ENCODE measurements at regions not wholly inside any gene's neighbourhood (a gene's known extent, or its start where the extent isn't known, plus 50 kb on each side); places are given as distances from the start of the nearest gene placed in this dataset.

DNA sequence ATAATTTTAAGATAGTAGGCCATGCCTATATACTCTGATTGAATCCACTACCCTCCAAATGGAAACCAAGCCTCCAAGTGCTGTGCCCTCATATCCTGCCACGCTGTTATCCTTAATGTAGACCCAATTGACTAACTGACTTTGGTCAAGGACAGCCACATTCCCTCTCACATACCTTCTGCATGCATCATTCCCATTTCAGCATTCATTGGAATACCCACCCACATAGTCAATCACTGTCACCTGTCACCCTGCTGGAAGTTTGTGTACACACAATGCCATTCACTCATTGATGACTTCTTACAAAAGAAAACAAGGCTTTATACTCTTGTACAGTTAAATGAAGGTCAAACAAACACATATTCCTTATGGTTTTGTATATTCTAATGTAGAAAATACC lies 221.1 kb upstream of the PBX1 start:
- peaks cover 0 to 6% of the 10 kb centered on the region in 2 experiments; a peak in 2 of 4 replicates for H3K4me1 Mint-ChIP-seq
- Histone ChIP-seq H3K27me3 (ENCODE audit: insufficient read depth, low read length) (no peaks in the 10 kb centered on the region), H3K79me2 (ENCODE audit: insufficient read depth, low read length) (no peaks in the 10 kb centered on the region), H3K56ac (ENCODE audit: insufficient read length, low read depth, low read length) (no peak overlapping the region), H4K20me1 (ENCODE audit: control insufficient read depth, insufficient read depth, insufficient read length) (no peaks in the 10 kb centered on the region), H3K23me2 (ENCODE audit: insufficient read length, low read depth, low read length, poor library complexity, severe bottlenecking) (no peaks in the 10 kb centered on the region), H3K4ac (ENCODE audit: low read depth, low read length) (no peak overlapping the region), H3K4me2 (ENCODE audit: insufficient read depth, insufficient read length, low read length) (no peak overlapping the region), H2AFZ (ENCODE audit: low read length) (no peak overlapping the region), H2BK12ac (ENCODE audit: insufficient read length, low read depth, low read length) (no peak overlapping the region), H3K4me1 (ENCODE audit: insufficient read depth, low read length) (no peaks in the 10 kb centered on the region), H4K91ac (ENCODE audit: insufficient read length, low read depth, low read length) (no peak overlapping the region), H2BK5ac (ENCODE audit: insufficient read length, low read length) (no peak overlapping the region), H4K8ac (replicated peaks; ENCODE audit: insufficient read length, low read depth, low read length) (no peak overlapping the region), H2AK5ac (ENCODE audit: insufficient read length, low read length) (no peak overlapping the region), H2BK20ac (ENCODE audit: low read depth, low read length, poor library complexity, severe bottlenecking) (no peak overlapping the region), H3K18ac (ENCODE audit: insufficient read length, low read depth, low read length) (no peak overlapping the region), H2BK15ac (ENCODE audit: low read depth, low read length) (no peak overlapping the region), H3K9ac (ENCODE audit: extremely low read depth, insufficient read length, low read length) (no peak overlapping the region), H3K14ac (ENCODE audit: insufficient read depth, low read length) (no peak overlapping the region), H3K23ac (ENCODE audit: insufficient read length, low read depth, low read length) (no peak overlapping the region), H3K79me1 (ENCODE audit: insufficient read depth, low read depth, low read length, poor library complexity, severe bottlenecking) (no peaks in the 10 kb centered on the region), H3K27ac (ENCODE audit: insufficient read length, low read depth, low read length) (no peak overlapping the region), H4K5ac (ENCODE audit: insufficient read length, low read depth, low read length) (no peak overlapping the region), H2BK120ac (ENCODE audit: low read depth, low read length, poor library complexity, severe bottlenecking) (no peak overlapping the region), H3T11ph (ENCODE audit: low read length) (no peak overlapping the region), H3K9me3 (ENCODE audit: control insufficient read depth, low read depth, low read length) (no peaks in the 10 kb centered on the region)
- no peak overlapping the region for H3K4me3 Mint-ChIP-seq
- no CpG with 5 or more reads among the region's 1 CpG for WGBS (ENCODE audit: extremely low coverage, insufficient read length, low lambda C conversion rate)
- H3K36me3 Mint-ChIP-seq (ENCODE audit: insufficient read depth in 1 of 3, low read depth in 3 of 3) = peaks cover 2 to 7% (median 3%) of the 10 kb centered on the region in 3 experiments; a peak in 6 of 7 replicates
- DNase-seq = no peak
- TF ChIP-seq, protein P1, sequence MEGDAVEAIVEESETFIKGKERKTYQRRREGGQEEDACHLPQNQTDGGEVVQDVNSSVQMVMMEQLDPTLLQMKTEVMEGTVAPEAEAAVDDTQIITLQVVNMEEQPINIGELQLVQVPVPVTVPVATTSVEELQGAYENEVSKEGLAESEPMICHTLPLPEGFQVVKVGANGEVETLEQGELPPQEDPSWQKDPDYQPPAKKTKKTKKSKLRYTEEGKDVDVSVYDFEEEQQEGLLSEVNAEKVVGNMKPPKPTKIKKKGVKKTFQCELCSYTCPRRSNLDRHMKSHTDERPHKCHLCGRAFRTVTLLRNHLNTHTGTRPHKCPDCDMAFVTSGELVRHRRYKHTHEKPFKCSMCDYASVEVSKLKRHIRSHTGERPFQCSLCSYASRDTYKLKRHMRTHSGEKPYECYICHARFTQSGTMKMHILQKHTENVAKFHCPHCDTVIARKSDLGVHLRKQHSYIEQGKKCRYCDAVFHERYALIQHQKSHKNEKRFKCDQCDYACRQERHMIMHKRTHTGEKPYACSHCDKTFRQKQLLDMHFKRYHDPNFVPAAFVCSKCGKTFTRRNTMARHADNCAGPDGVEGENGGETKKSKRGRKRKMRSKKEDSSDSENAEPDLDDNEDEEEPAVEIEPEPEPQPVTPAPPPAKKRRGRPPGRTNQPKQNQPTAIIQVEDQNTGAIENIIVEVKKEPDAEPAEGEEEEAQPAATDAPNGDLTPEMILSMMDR (conservative IDR thresholded peaks at IDR 0.05) = no peak
- no peak overlapping the region for H3K27ac Mint-ChIP-seq
- no peaks in the 10 kb centered on the region; the same call in 1 of the 2 replicates for H3K27me3 Mint-ChIP-seq (ENCODE audit: low read depth)
- H3K9me3 Mint-ChIP-seq = peaks cover 7 to 8% of the 10 kb centered on the region in 2 experiments; a peak in 4 of 5 replicates
